HG02588 (cell line): ENCODE measurements at regions not wholly inside any gene's neighbourhood (a gene's known extent, or its start where the extent isn't known, plus 50 kb on each side); places are given as distances from the start of the nearest gene placed in this dataset.

Source experiments
- ATAC-seq: cut with Tn5 transposase; IDR thresholded peaks from one replicate; pipeline ENCODE4 v1.9.1; 2021; ENCODE audit warnings: mild to moderate bottlenecking, moderate library complexity; ENCODE audit not compliant: unreplicated experiment

- ATAC-seq: no peak
These were observed 621.6 kb downstream of the CCER1 start for GRCh38 chr12:90333424-90333823.

DNA sequence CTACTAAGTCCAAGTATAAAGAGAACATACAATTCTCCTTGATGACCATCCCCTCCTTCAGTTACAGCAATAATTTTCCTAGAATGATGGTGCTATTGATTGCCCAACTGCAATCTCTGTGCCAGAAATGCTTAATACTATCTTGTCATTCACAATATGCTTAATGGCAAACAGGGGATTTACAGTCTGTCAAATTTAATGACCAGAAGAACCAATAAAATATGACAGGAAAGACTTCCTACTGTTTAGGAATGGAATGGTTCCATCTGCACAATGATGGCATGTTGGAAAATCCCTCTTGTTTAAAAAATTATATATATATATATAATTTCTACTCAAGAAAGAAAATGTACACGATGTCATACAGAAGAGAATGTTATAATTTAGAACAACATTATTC lies 623.2 kb downstream of the CCER1 start:
- ATAC-seq: no peak

DNA sequence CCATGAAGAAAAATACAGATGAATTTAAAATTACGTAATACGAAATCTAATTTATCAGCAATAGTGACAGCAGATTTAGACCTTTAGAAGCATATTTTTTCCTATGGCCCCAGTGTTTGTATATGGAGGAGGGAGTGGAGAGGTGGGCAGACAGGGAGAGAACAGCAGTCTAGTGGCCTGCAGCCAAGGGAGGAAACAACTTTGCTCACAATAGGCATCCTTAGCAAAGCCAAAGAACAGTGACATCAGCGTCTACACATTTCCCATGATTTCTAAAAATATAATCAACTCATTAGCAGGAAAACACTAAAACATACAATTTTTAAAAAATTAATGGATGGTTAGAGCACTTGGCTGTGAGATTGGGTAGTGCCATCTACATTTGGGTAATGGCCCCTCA lies 622.6 kb upstream of the ATP2B1 start:
- no peak for ATAC-seq

GRCh38 chr12:90327793-90328743 lies 619.4 kb upstream of the ATP2B1 start:
- no peak for ATAC-seq

DNA sequence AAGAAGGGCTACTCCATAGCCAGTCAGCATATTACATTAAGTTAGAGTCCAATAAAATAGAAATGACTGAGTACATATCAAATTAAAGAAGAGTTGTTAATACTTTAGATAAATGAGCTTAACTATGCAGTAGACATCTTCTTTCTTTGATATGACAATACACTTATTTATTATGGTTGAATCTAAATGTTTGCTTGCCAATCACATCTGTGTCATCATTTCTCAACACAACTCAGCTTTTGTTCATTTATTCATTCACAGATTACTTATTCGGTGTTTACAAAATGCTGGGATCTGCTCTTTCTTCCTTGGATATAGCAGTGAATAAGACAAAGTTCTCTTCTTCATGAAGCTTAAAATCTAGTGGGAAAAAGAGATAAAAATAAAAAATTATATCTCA lies 614.6 kb upstream of the ATP2B1 start:
- ATAC-seq: no peak

DNA sequence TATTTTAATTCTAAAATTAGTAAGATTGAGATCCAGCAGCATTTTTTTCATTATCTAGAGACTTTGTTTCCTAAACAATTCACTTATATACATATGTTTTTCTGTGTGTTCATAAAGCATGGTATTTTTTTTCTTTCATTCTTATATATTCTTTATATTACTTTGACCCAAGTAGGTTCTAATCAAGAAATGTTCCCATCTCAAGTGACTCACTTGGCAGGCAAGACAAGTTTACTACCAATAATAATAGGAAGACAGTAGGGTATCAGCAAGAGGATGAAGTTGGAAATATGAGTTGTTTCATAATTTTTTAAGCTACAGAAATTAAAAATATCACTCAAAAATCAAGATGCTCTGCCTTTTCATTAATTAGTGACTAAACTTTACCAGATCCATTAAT lies 613.4 kb upstream of the ATP2B1 start:
- no peak for ATAC-seq

GRCh38 chr12:90321369-90321768 lies 612.7 kb upstream of the ATP2B1 start:
- no peak for ATAC-seq

DNA sequence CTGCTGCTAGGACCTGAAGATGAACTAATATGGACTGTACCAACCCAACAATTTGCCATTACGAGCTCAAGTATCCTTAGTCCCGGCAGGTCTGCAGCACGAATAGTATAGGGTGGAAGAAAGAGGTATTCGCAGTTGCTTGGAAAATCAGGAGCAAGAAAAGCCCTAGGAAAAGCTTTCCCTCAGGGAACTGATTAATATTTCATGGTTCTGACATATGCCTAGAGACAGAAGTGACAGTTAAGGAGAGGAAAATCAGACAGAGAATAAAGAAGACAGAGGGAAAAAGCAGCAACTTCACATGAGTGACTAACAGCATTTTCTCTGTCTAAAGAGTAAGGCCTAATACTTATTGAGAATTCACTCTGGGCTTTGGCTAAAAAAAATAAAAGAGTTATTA lies 602.9 kb upstream of the ATP2B1 start:
- ATAC-seq: no peak

DNA sequence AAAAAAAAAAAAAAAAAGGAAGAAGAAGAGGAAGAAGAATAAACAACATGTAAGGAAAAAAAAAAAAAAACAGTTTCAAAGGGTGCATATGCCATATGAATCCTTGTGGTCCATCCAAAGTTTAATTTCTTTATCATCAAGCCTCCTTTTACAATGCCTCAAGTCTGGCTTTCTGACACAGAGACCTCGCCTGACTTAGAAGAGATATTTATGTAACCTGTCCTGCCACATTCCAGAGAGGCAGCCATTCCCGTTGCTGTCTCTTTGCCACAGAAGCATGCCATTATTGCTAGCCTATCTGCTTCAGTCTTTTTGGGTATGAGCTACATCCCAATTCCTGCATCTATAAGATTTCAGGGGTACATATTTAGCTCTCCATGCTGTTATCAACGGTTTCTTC lies 596.7 kb upstream of the ATP2B1 start:
- ATAC-seq: no peak

GRCh38 chr12:90304231-90304630 lies 595.6 kb upstream of the ATP2B1 start:
- ATAC-seq: no peak

DNA sequence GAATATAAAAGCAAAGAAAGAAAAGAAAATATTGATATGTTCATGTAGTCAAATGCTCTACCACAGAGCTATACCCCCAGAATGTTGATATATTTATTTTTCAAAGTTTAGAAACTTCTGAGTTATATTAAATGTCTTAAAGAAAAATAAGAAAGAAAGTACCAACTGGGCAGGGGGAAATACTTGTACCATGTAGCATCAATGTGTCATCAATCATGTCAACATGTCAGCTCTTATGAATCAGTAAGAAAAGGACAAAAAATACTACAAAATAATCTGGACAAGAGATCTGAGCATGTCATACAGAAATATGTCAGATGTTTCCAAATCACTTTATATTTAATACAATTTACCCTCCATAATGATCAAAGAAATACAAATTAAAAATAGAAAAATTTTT lies 595.1 kb upstream of the ATP2B1 start:
- no peak for ATAC-seq

GRCh38 chr12:90301561-90302133 lies 593.0 kb upstream of the ATP2B1 start:
- ATAC-seq: no peak

DNA sequence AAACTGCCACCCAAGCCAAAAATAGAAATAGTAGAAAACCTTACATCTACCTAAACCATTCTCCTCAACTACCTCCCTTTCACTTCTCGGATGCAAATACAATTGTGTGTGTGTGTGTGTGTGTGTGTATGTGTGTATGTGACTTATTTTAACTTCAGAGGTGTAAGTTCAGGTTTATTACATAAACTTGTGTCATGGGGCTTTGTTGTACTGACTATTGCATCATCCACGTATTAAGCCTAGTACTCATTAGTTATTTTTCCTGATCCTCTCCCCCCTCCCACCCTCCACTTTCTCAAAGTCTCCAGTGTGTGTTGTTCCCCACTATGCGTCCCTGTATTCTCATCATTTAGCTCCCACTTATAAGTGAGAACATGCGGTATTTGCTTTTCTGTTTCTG lies 592.5 kb upstream of the ATP2B1 start:
- ATAC-seq: no peak

- ATAC-seq: no peak
These were observed 591.0 kb upstream of the ATP2B1 start for GRCh38 chr12:90299666-90300065.

DNA sequence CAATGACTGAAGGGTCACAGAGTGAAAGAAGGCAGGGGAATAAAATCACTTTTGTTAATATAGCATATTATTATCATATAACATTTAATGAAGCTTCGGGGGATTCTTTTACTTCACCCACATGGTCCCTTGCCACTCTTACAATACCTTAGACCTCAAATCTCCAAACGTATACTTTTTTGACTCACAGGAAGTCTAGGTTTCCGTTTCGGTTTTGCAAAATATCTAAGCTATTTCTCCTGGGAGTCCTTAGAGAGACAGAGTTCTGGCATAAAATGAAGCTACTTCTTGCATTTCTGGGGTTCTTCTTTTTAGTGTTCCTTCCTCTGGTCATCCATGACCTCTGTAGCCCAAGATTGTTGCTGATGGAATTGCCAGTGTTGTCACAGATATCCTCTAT lies 590.5 kb upstream of the ATP2B1 start:
- peak; percentile 98 for ATAC-seq

GRCh38 chr12:90298289-90298948 lies 589.8 kb upstream of the ATP2B1 start:
- ATAC-seq: no peak

- no peak for ATAC-seq
These were observed 587.2 kb upstream of the ATP2B1 start for GRCh38 chr12:90295858-90296257.

GRCh38 chr12:90292183-90292582 lies 583.5 kb upstream of the ATP2B1 start:
- ATAC-seq: no peak

DNA sequence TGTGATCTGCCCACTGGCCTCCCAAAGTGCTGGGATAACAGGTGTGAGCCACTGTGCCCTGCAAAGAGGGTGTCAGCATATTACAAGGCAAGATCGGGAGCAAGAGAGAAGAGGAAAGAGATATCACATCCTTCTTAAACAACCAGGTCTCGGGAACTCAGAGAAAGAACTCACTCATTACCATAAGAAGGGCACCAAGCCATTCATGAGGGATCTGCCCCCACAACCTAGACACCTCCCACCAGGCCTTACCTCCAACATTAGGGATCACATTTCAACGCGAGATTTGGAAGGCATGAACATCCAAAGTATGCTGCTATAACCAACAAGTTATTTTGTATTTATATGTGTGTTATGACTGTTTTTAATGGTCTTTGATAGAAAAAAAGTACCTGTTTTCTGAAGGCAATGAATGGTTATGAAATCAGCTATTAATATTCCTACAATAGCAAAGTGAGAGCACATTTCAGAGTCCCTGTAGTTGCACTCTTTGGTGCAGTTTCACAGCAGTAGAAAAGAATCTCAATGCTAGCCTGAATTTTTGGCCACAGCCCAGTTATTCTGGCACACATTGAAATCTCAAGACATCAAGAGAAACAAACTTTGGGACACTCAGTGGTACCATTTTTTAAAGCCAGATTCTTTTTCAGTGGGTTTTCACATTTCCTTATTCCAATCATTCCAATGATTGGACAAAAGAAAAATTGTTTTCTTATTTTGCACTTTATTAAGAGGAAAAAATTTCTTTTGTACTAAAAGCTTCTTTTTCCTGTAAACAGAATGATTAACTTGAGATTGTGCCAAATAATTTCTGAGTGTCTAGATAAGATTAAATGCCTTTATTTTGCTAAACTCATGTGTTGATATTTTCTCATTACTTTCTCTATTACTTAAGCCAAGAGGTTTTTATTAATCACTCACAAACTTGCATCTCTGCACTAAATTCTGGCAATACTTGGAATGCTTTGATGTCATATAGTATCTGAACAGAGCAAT lies 582.6 kb upstream of the ATP2B1 start:
- ATAC-seq: no peak

DNA sequence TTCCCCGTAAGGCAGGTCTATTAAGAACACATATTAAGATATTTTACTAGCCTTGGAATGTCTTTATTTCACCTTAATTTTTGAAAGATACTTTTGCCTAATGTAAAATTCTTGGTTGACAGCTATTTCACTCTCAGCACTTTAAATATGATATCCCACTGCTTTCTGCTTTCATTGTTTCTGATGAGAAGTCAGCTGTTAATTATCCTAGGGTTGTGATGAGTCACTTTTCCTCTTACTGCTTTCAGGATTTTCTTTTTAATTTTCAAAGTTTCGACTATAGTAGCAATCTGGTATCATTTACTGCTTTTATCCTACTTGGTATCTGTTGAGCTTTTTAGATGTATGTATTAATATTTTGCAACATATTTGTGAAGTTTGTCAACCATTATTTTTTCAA lies 578.9 kb upstream of the ATP2B1 start:
- ATAC-seq: no peak
